Astrocyte (in vitro differentiated cells and primary cell): ENCODE measurements at regions not wholly inside any gene's neighbourhood (a gene's known extent, or its start where the extent isn't known, plus 50 kb on each side); places are given as distances from the start of the nearest gene placed in this dataset.

Experiments
- DNase-seq: peaks from one replicate; pipeline ENCODE4 v3.0.0-alpha.2; 2010; ENCODE audit warnings: low read depth
- FAIRE-seq: peaks from 2 replicates; lab custom pipeline; 2011; peaks lifted over from hg19 to GRCh38; lab: Jason Lieb, UNC
- H2AFZ ChIP-seq: 2 replicates; pipeline ENCODE4 v1.6.0; 2012; ENCODE audit warnings: low read depth, low read length, inconsistent platforms
- H3K27ac ChIP-seq: 2 replicates; pipeline ENCODE4 v1.5.1; 2011; ENCODE audit warnings: low read depth, low read length, inconsistent platforms
- H3K27me3 ChIP-seq: 2 replicates; pipeline ENCODE4 v1.6.0; 2011; ENCODE audit warnings: low read length, inconsistent platforms; ENCODE audit not compliant: insufficient read depth
- H3K36me3 ChIP-seq: 2 replicates; pipeline ENCODE4 v1.5.1; 2011; ENCODE audit warnings: low read length, inconsistent platforms; ENCODE audit not compliant: insufficient read depth
- H3K4me1 ChIP-seq: 2 replicates; pipeline ENCODE4 v1.5.1; 2011; ENCODE audit warnings: low read length, inconsistent platforms; ENCODE audit not compliant: insufficient read depth
- H3K4me2 ChIP-seq: 2 replicates; pipeline ENCODE4 v1.6.0; 2012; ENCODE audit warnings: low read length, inconsistent platforms
- H3K4me3 ChIP-seq: 2 replicates; pipeline ENCODE4 v1.5.1; 2011; ENCODE audit warnings: low read depth, mild to moderate bottlenecking, low read length, inconsistent platforms; ENCODE audit not compliant: insufficient read depth
- H3K79me2 ChIP-seq: 2 replicates; pipeline ENCODE4 v1.6.0; 2012; ENCODE audit warnings: mild to moderate bottlenecking, low read length, inconsistent platforms; ENCODE audit not compliant: insufficient read depth
- H3K9ac ChIP-seq: 2 replicates; pipeline ENCODE4 v1.6.0; 2012; ENCODE audit warnings: mild to moderate bottlenecking, low read length, inconsistent platforms
- H3K9me3 ChIP-seq: 2 replicates; pipeline ENCODE4 v1.5.1; 2012; ENCODE audit warnings: low read depth, mild to moderate bottlenecking, low read length, inconsistent platforms; ENCODE audit not compliant: insufficient read depth
- H4K20me1 ChIP-seq: 2 replicates; pipeline ENCODE4 v1.6.0; 2012; ENCODE audit warnings: low read length, inconsistent platforms; ENCODE audit not compliant: insufficient read depth
- H3K27ac Mint-ChIP-seq: one replicate; pipeline ENCODE4 v1.8.0; 2021; ENCODE audit warnings: mild to moderate bottlenecking, mixed read lengths; ENCODE audit not compliant: unreplicated experiment
- H3K27me3 Mint-ChIP-seq: one replicate; pipeline ENCODE4 v1.8.0; 2021; ENCODE audit warnings: low read depth, mixed read lengths; ENCODE audit not compliant: unreplicated experiment
- H3K36me3 Mint-ChIP-seq: one replicate; pipeline ENCODE4 v1.8.0; 2021; ENCODE audit warnings: low read depth, mixed read lengths; ENCODE audit not compliant: unreplicated experiment
- H3K4me1 Mint-ChIP-seq: one replicate; pipeline ENCODE4 v1.8.0; 2021; ENCODE audit warnings: low read depth, mixed read lengths; ENCODE audit not compliant: unreplicated experiment
- H3K4me3 Mint-ChIP-seq: one replicate; pipeline ENCODE4 v1.8.0; 2021; ENCODE audit warnings: mild to moderate bottlenecking, moderate library complexity, mixed read lengths; ENCODE audit not compliant: unreplicated experiment
- H3K9me3 Mint-ChIP-seq: one replicate; pipeline ENCODE4 v1.8.0; 2021; ENCODE audit warnings: mild to moderate bottlenecking, mixed read lengths; ENCODE audit not compliant: unreplicated experiment
- CTCF ChIP-seq: IDR thresholded peaks from 2 replicates; pipeline ENCODE4 v1.5.1; 2011; ENCODE audit warnings: low read depth, mild to moderate bottlenecking, inconsistent platforms, low read length, moderate library complexity; ENCODE audit not compliant: insufficient read depth
- EZH2 ChIP-seq: IDR thresholded peaks from 2 replicates; pipeline ENCODE4 v1.6.1; 2012; ENCODE audit warnings: mild to moderate bottlenecking, low read length, inconsistent platforms; ENCODE audit not compliant: insufficient read depth

GRCh38 chr13:34847766-34848165, 94.3 kb upstream of the NBEA start:
- no peak overlapping the region for H3K4me3 Mint-ChIP-seq
- H3K79me2 ChIP-seq: no peaks in the 10 kb centered on the region
- no peaks in the 10 kb centered on the region for H3K27me3 Mint-ChIP-seq
- no peaks in the 10 kb centered on the region for H3K4me1 Mint-ChIP-seq
- no peaks in the 10 kb centered on the region for H3K9me3 ChIP-seq
- no peak for TF ChIP-seq CTCF
- TF ChIP-seq EZH2: no peak
- H3K27ac ChIP-seq: no peak overlapping the region
- no peak for FAIRE-seq
- no peaks in the 10 kb centered on the region for H3K4me1 ChIP-seq
- no peaks in the 10 kb centered on the region for H3K9me3 Mint-ChIP-seq
- no peaks in the 10 kb centered on the region for H3K36me3 Mint-ChIP-seq
- no peak overlapping the region for H3K9ac ChIP-seq
- no peak overlapping the region for H3K4me3 ChIP-seq
- no peak overlapping the region for H3K27ac Mint-ChIP-seq
- H3K36me3 ChIP-seq: no peaks in the 10 kb centered on the region
- no peak overlapping the region for H2AFZ ChIP-seq
- no peaks in the 10 kb centered on the region for H4K20me1 ChIP-seq
- no peak for DNase-seq
- no peaks in the 10 kb centered on the region for H3K27me3 ChIP-seq
- H3K4me2 ChIP-seq: no peak overlapping the region

- no peak overlapping the region for H3K4me2 ChIP-seq
- TF ChIP-seq CTCF: no peak
- TF ChIP-seq EZH2: no peak
- Mint-ChIP-seq H3K9me3 (no peaks in the 10 kb centered on the region), H3K36me3 (no peaks in the 10 kb centered on the region), H3K27ac (no peak overlapping the region), H3K27me3 (no peaks in the 10 kb centered on the region), H3K4me3 (no peak overlapping the region), H3K4me1 (peaks cover 2% of the 10 kb centered on the region)
- no peak overlapping the region for H3K4me3 ChIP-seq
- H3K36me3 ChIP-seq: no peaks in the 10 kb centered on the region
- H3K9me3 ChIP-seq: no peaks in the 10 kb centered on the region
- DNase-seq (no peak), FAIRE-seq (no peak)
- no peak overlapping the region for H3K27ac ChIP-seq
- no peaks in the 10 kb centered on the region for H3K79me2 ChIP-seq
- no peak overlapping the region for H2AFZ ChIP-seq
- no peaks in the 10 kb centered on the region for H4K20me1 ChIP-seq
- H3K9ac ChIP-seq: no peak overlapping the region
- no peaks in the 10 kb centered on the region for H3K27me3 ChIP-seq
- H3K4me1 ChIP-seq: no peaks in the 10 kb centered on the region
These were observed 92.7 kb upstream of the NBEA start for GRCh38 chr13:34849406-34849805.

DNA sequence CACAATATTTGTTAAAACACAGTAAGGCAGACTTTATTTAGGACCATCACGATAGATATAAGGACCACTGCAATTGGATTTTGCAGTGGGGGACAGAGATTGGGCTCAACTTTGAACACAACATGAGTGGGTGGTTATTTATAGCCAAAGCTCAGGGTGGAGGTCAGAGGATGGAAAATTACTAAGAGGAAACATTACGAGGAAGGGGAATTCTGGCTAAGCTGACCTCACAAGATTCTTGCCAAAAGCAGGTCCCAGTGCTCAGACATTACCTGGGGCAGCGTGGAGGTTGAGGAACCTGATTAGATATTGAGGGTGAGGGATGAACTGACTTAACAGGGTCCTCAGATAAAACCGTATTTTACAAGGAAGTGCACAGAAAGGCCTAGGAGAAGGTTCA, 88.9 kb upstream of the NBEA start:
- no peaks in the 10 kb centered on the region for H3K79me2 ChIP-seq
- H3K27ac ChIP-seq: no peak overlapping the region
- Mint-ChIP-seq H3K27me3 (no peaks in the 10 kb centered on the region), H3K36me3 (no peaks in the 10 kb centered on the region), H3K4me3 (no peak overlapping the region), H3K27ac (no peak overlapping the region), H3K9me3 (no peaks in the 10 kb centered on the region), H3K4me1 (peaks cover 4% of the 10 kb centered on the region)
- DNase-seq (no peak), FAIRE-seq (no peak)
- H3K4me1 ChIP-seq: no peaks in the 10 kb centered on the region
- no peaks in the 10 kb centered on the region for H3K9me3 ChIP-seq
- no peak overlapping the region for H2AFZ ChIP-seq
- H3K36me3 ChIP-seq: no peaks in the 10 kb centered on the region
- no peak overlapping the region for H3K9ac ChIP-seq
- H4K20me1 ChIP-seq: no peaks in the 10 kb centered on the region
- TF ChIP-seq CTCF: no peak
- TF ChIP-seq EZH2: no peak
- H3K4me2 ChIP-seq: no peak overlapping the region
- H3K27me3 ChIP-seq: no peaks in the 10 kb centered on the region
- H3K4me3 ChIP-seq: no peak overlapping the region
